GM12878 (cell line): ENCODE measurements at regions not wholly inside any gene's neighbourhood (a gene's known extent, or its start where the extent isn't known, plus 50 kb on each side); places are given as distances from the start of the nearest gene placed in this dataset.

ENCODE experiments used
- ATAC-seq: fragments of 200-7000 bp; cut with Tn5 transposase; 3 replicates; pipeline ENCODE4 v1.9.1; 2020; ENCODE audit warnings: mild to moderate bottlenecking, moderate library complexity
- BruUV-seq: library from RNA; stranded (reverse); fragments of 400-500 nt; replicated peaks from 2 replicates; lab custom pipeline; 2021; lab: Mats Ljungman, UMichigan
- CTCF ChIA-PET: fragments of 300-600 bp; sonication (Branson Sonifier 250); formaldehyde crosslinking; extraction: SDS; loops from one replicate; lab custom pipeline; 2021; ENCODE audit warnings: inconsistent platforms; lab: Yijun Ruan, JAX
- POLR2A ChIA-PET: fragments of 350-600 bp; formaldehyde crosslinking; extraction: SDS; loops from one replicate; lab custom pipeline; 2021; ENCODE audit warnings: inconsistent platforms; lab: Charles Lee
- RAD21 ChIA-PET: fragments of 300-600 bp; sonication (Branson Sonifier 250); formaldehyde crosslinking; loops from one replicate; lab custom pipeline; 2023; ENCODE audit warnings: antibody characterized with exemption; ENCODE audit not compliant: unreplicated experiment; lab: Charles Lee
- SMC1A ChIA-PET: fragments of 300-600 bp; sonication (Branson Sonifier 250); formaldehyde crosslinking; loops from one replicate; lab custom pipeline; 2023; ENCODE audit not compliant: unreplicated experiment, uncharacterized antibody; lab: Charles Lee
- DNase-seq: peaks from one replicate; pipeline ENCODE4 v3.0.0-alpha.2; 2011; ENCODE audit warnings: low read depth, low spot score
- FAIRE-seq: peaks from 3 replicates; lab custom pipeline; 2011; peaks lifted over from hg19 to GRCh38; lab: Jason Lieb, UNC
- H2AFZ ChIP-seq: 2 replicates; pipeline ENCODE4 v1.6.0; 2011; ENCODE audit warnings: low read depth, low read length, control low read depth; ENCODE audit not compliant: control insufficient read depth
- H3K27ac ChIP-seq: 2 replicates; pipeline ENCODE4 v1.5.1; 2011; ENCODE audit warnings: control low read depth; ENCODE audit not compliant: control insufficient read depth, insufficient read depth
- H3K27me3 ChIP-seq, 2 experiments: replicated peaks in 1 of 2; 2 replicates each; pipeline versions ENCODE4 v1.6.0 to v1.6.1; 2011; ENCODE audit warnings: low read length in 1 of 2; ENCODE audit not compliant: control insufficient read depth in 2 of 2, insufficient read depth in 2 of 2
- H3K36me3 ChIP-seq, 2 experiments: 2 replicates each; pipeline ENCODE4 v1.5.1; 2011; ENCODE audit warnings: low read length in 1 of 2; ENCODE audit not compliant: control insufficient read depth in 2 of 2, insufficient read depth in 2 of 2
- H3K4me1 ChIP-seq: 2 replicates; pipeline ENCODE4 v1.6.1; 2011; ENCODE audit warnings: mild to moderate bottlenecking, low read length, moderate library complexity, mixed read lengths; ENCODE audit not compliant: control insufficient read depth, insufficient read depth
- H3K4me2 ChIP-seq: 2 replicates; pipeline ENCODE4 v1.6.0; 2011; ENCODE audit warnings: control low read depth; ENCODE audit not compliant: control insufficient read depth, insufficient read depth
- H3K4me3 ChIP-seq: fragments of 200-600 bp; sonication (generic); 2 replicates; pipeline ENCODE4 v1.5.1; 2016
- H3K79me2 ChIP-seq: 2 replicates; pipeline ENCODE4 v1.6.0; 2011; ENCODE audit warnings: low read length; ENCODE audit not compliant: control insufficient read depth, insufficient read depth
- H3K9ac ChIP-seq: 2 replicates; pipeline ENCODE4 v1.8.0; 2011; ENCODE audit warnings: low read length, control low read depth, mixed read lengths; ENCODE audit not compliant: control insufficient read depth, insufficient read depth
- H3K9me3 ChIP-seq: replicated peaks from 3 replicates; pipeline ENCODE4 v1.5.1; 2011; ENCODE audit warnings: mild to moderate bottlenecking, low read length; ENCODE audit not compliant: control insufficient read depth, insufficient read depth
- H4K20me1 ChIP-seq: 2 replicates; pipeline ENCODE4 v1.6.0; 2011; ENCODE audit not compliant: control insufficient read depth, insufficient read depth
- ASH2L ChIP-seq: fragments of 300-600, 200-600 bp; sonication (generic); IDR thresholded peaks from 2 replicates; pipeline ENCODE4 v1.6.1; 2017; ENCODE audit warnings: low read depth, mild to moderate bottlenecking, borderline replicate concordance
- CUX1 ChIP-seq: IDR thresholded peaks from 2 replicates; pipeline ENCODE4 v1.6.1; 2012; ENCODE audit warnings: improper control_type of control experiment, low read depth, low read length; ENCODE audit not compliant: insufficient replicate concordance
- EZH2 ChIP-seq: IDR thresholded peaks from 2 replicates; pipeline ENCODE4 v1.6.1; 2012; ENCODE audit warnings: low read depth, mild to moderate bottlenecking, control low read depth, inconsistent platforms, low read length, borderline replicate concordance; ENCODE audit not compliant: control insufficient read depth
- FOS ChIP-seq: IDR thresholded peaks from 3 replicates; pipeline ENCODE4 v1.6.1; 2011; ENCODE audit warnings: borderline replicate concordance; ENCODE audit not compliant: insufficient read length; ENCODE audit errors: extremely low read depth
- MLLT1 ChIP-seq: fragments of 450-650 bp; IDR thresholded peaks from 2 replicates; pipeline ENCODE4 v1.6.1; 2016; ENCODE audit warnings: mild to moderate bottlenecking
- NFYA ChIP-seq: IDR thresholded peaks from 2 replicates; pipeline ENCODE4 v1.6.1; 2011; ENCODE audit warnings: low read depth, mild to moderate bottlenecking, low read length, improper control_type of control experiment, borderline replicate concordance
- NRF1 ChIP-seq: conservative IDR thresholded peaks from 2 replicates; pipeline ENCODE4 v1.6.1; 2011; ENCODE audit warnings: mild to moderate bottlenecking, low read depth, low read length, improper control_type of control experiment
- PRDM15 ChIP-seq: fragments of 450-650 bp; formaldehyde crosslinking; IDR thresholded peaks from 2 replicates; pipeline ENCODE4 v1.4.0; 2020; ENCODE audit warnings: mild to moderate bottlenecking, moderate library complexity
- SMC3 ChIP-seq: IDR thresholded peaks from 2 replicates; pipeline ENCODE4 v1.6.1; 2011; ENCODE audit warnings: low read length, improper control_type of control experiment, borderline replicate concordance
- WRNIP1 ChIP-seq: IDR thresholded peaks from 2 replicates; pipeline ENCODE4 v1.6.1; 2011; ENCODE audit warnings: low read depth, low read length, improper control_type of control experiment, borderline replicate concordance
- YY1 ChIP-seq: IDR thresholded peaks from 2 replicates; pipeline ENCODE4 v1.6.1; 2011; ENCODE audit warnings: low read depth, mild to moderate bottlenecking, low read length
- ZBTB33 ChIP-seq: fragments of 450-650 bp; IDR thresholded peaks from 2 replicates; pipeline ENCODE4 v1.6.1; 2017; ENCODE audit warnings: mild to moderate bottlenecking
- WGBS: methylation state at CpG from one replicate; pipeline ENCODE4 v1.1.6; 2016; ENCODE audit warnings: low lambda C conversion rate; ENCODE audit not compliant: insufficient replicate concordance, insufficient coverage; ENCODE audit errors: missing lambda C conversion rate; 5-methylcytosine and 5-hydroxymethylcytosine counted together
- in situ Hi-C: fragments of 300-500 bp; cut with MboI; formaldehyde crosslinking; loops from 9 replicates; pipeline ENCODE4 v1.14.3; 2018; ENCODE audit warnings: mixed read lengths
- intact Hi-C: fragments of 100-400 bp; cut with micrococcal nuclease; formaldehyde crosslinking; loops from one replicate; pipeline ENCODE4 v1.14.2; 2022; ENCODE audit not compliant: unreplicated experiment

GRCh38 chr2:57962861-57963260, 83.7 kb upstream of the VRK2 start:
- DNase-seq (no peak), FAIRE-seq (no peak), ATAC-seq (no peak)
- whole genome bisulfite sequencing: 78% methylated on average over 3 of the region's 3 CpGs
- no peak overlapping the region for H2AFZ ChIP-seq
- no peaks in the 10 kb centered on the region for H3K36me3 ChIP-seq
- H3K79me2 ChIP-seq: no peaks in the 10 kb centered on the region
- ChIA-PET RAD21 (no interaction called here), SMC1A (interaction anchor here (0.8 kb wide), 1 partner anchor 13 kb away, joined by 4 read pairs; no protein-coding TSS in a partner anchor), POLR2A (interaction anchor here (0.6 kb wide), 1 partner anchor 29 kb away, joined by 4 read pairs; no protein-coding TSS in a partner anchor), CTCF (no interaction called here)
- intact Hi-C loops (no loop called here), in situ Hi-C loops (no loop called here)
- no peak overlapping the region for H3K4me2 ChIP-seq
- H3K27me3 ChIP-seq: no peaks in the 10 kb centered on the region
- no peak overlapping the region for H3K9ac ChIP-seq
- H3K4me1 ChIP-seq: no peaks in the 10 kb centered on the region
- no peaks in the 10 kb centered on the region for H4K20me1 ChIP-seq
- H3K9me3 ChIP-seq: no peaks in the 10 kb centered on the region
- H3K4me3 ChIP-seq: no peak overlapping the region
- BruUV-seq: no TSS peak
- H3K27ac ChIP-seq: no peak overlapping the region
- TF ChIP-seq EZH2 (no peak), PRDM15 (CRISPR knock-in tag) (no peak), NRF1 (no peak), FOS (no peak), WRNIP1 (no peak), YY1 (no peak), ASH2L (no peak), SMC3 (no peak), CUX1 (no peak), ZBTB33 (no peak), MLLT1 (no peak), NFYA (no peak)
